Spleen (tissue), 11 donors: ENCODE measurements at regions not wholly inside any gene's neighbourhood (a gene's known extent, or its start where the extent isn't known, plus 50 kb on each side); places are given as distances from the start of the nearest gene placed in this dataset.
"Not testable (repeated sequence)": the region's sequence is repeated elsewhere in the genome, so short reads cannot be mapped to it uniquely, and the experiment has no call there.

Source experiments
- DNase-seq: peaks from one replicate; pipeline ENCODE4 v3.0.0-alpha.2; 2020
- H3K27ac ChIP-seq, 8 donors: fragments of 200-600 bp; sonication (generic) in 7 of 8; 1 replicate in 4 of 8; 2 replicates in 4 of 8; pipeline versions ENCODE4 v1.5.0 to v1.8.0; 2016 to 2021; ENCODE audit warnings: inconsistent platforms in 4 of 8, mild to moderate bottlenecking in 4 of 8, moderate library complexity in 1 of 8
- H3K27me3 ChIP-seq, 7 donors: fragments of 200-600 bp; sonication (generic) in 6 of 7; replicated peaks in 1 of 7; 1 replicate in 4 of 7; 2 replicates in 3 of 7; pipeline versions ENCODE4 v1.5.0 to v1.8.0; 2016 to 2021; ENCODE audit warnings: inconsistent platforms in 3 of 7, mild to moderate bottlenecking in 1 of 7
- H3K36me3 ChIP-seq, 6 donors: fragments of 200-600 bp; sonication (generic) in 5 of 6; 1 replicate in 4 of 6; 2 replicates in 2 of 6; pipeline versions ENCODE4 v1.5.0 to v1.8.0; 2016 to 2021; ENCODE audit warnings: inconsistent platforms in 2 of 6
- H3K4me1 ChIP-seq, 6 donors: fragments of 200-600 bp; sonication (generic) in 5 of 6; 1 replicate in 3 of 6; 2 replicates in 3 of 6; pipeline versions ENCODE4 v1.5.0 to v1.8.0; 2016 to 2021; ENCODE audit warnings: inconsistent platforms in 3 of 6
- H3K4me3 ChIP-seq, 8 donors: fragments of 200-600 bp; sonication (generic) in 7 of 8; 1 replicate in 4 of 8; 2 replicates in 4 of 8; pipeline versions ENCODE4 v1.5.0 to v1.8.0; 2016 to 2021; ENCODE audit warnings: inconsistent platforms in 4 of 8, mild to moderate bottlenecking in 4 of 8, moderate library complexity in 2 of 8
- H3K9me3 ChIP-seq, 8 donors: fragments of 200-600 bp; sonication (generic) in 7 of 8; 1 replicate in 4 of 8; 2 replicates in 4 of 8; pipeline versions ENCODE4 v1.5.0 to v1.8.0; 2016 to 2021; ENCODE audit warnings: inconsistent platforms in 4 of 8
- CTCF ChIP-seq, 11 experiments: fragments of 200-600 bp in 7 of 11; fragments of 450-650 bp in 4 of 11; sonication (generic) in 4 of 11; IDR thresholded peaks in 8 of 11; conservative IDR thresholded peaks in 3 of 11; 1 replicate in 7 of 11; 2 replicates in 4 of 11; pipeline versions ENCODE4 v1.4.0 to v1.8.0; 2016 to 2021; ENCODE audit warnings: antibody characterized with exemption in 11 of 11, inconsistent platforms in 4 of 11, mild to moderate bottlenecking in 1 of 11
- POLR2A ChIP-seq, 3 donors: fragments of 450-650 bp; IDR thresholded peaks; one replicate each; pipeline ENCODE4 v1.5.1; 2017; ENCODE audit warnings: antibody characterized with exemption in 3 of 3, mild to moderate bottlenecking in 1 of 3
- POLR2AphosphoS5 ChIP-seq, 3 donors: sonication (generic); formaldehyde crosslinking; IDR thresholded peaks; one replicate each; pipeline ENCODE4 v1.5.1; 2017; ENCODE audit warnings: antibody characterized with exemption in 3 of 3
- WGBS, 5 donors: extraction: QIAGEN DNeasy Blood & Tissue Kit in 3 of 5; methylation state at CpG; one replicate each; pipeline versions ENCODE4 v1.1.5 to v1.1.7; 2013 to 2018; 5-methylcytosine and 5-hydroxymethylcytosine counted together
- intact Hi-C: fragments of 100-400 bp; cut with DNase I; formaldehyde crosslinking; loops from one replicate; pipeline ENCODE4 v1.15.0; 2023; ENCODE audit warnings: low total_unique reads
- donor health status: healthy with polysubstance abuse.
- donor health status: DM: no; HTN: no; CAD: no; lungs with moderate emphysema.
- donor health status: DM: no; HTN: no; CAD: no.
- donor health status: Bipolar disorder and iron deficiency.
- donor health status: healthy.
- donor health status: DM: no; HTN: no; CAD: no.
- donor health status: DM: yes; HTN: yes; CAD: no.

- intact Hi-C loops = no loop called here
- H3K36me3 ChIP-seq = no peaks in the 10 kb centered on the region
- TF ChIP-seq POLR2AphosphoS5 (IDR thresholded peaks at IDR 0.05) (no peak), CTCF (IDR thresholded peaks at IDR 0.05 in 8 of 11, conservative IDR thresholded peaks at IDR 0.05 in 3 of 11) (no peak), POLR2A (IDR thresholded peaks at IDR 0.05) (no peak)
- no peak for DNase-seq
- H3K27me3 ChIP-seq = no peaks in the 10 kb centered on the region
- H3K27ac ChIP-seq = no peak overlapping the region
- peaks cover 0 to 4% (median 0%) of the 10 kb centered on the region in 8 donors for H3K9me3 ChIP-seq
- H3K4me1 ChIP-seq = no peaks in the 10 kb centered on the region
- WGBS, 5 donors = 71 to 94% (median 87%) methylated on average over 3 of the region's 3 CpGs
- H3K4me3 ChIP-seq = no peak overlapping the region
Observed at GRCh38 chr2:234898534-234899053, 53.2 kb upstream of the SH3BP4 start.

- H3K27me3 ChIP-seq, H3K9me3 ChIP-seq, intact Hi-C loops, H3K36me3 ChIP-seq, H3K4me1 ChIP-seq, DNase-seq: not testable (repeated sequence)
- H3K4me3 ChIP-seq = peak overlapping the region in 2 of 8 donors; percentile 26 to 49
- WGBS, 5 donors = 59 to 79% (median 70%) methylated on average over 24 to 32 of the region's 34 CpGs
- TF ChIP-seq POLR2AphosphoS5 (IDR thresholded peaks at IDR 0.05) = peak in 1 of 3 donors; percentile 43
- H3K27ac ChIP-seq = peak overlapping the region in 1 of 8 donors; percentile 18
Observed at GRCh38 chr2:234888442-234888841, 63.4 kb upstream of the SH3BP4 start.

- no peaks in the 10 kb centered on the region for H3K4me1 ChIP-seq
- no peak overlapping the region for H3K27ac ChIP-seq
- H3K4me3 ChIP-seq = no peak overlapping the region
- TF ChIP-seq POLR2A (IDR thresholded peaks at IDR 0.05) (no peak), POLR2AphosphoS5 (IDR thresholded peaks at IDR 0.05) (no peak), CTCF (IDR thresholded peaks at IDR 0.05 in 8 of 11, conservative IDR thresholded peaks at IDR 0.05 in 3 of 11) (no peak)
- H3K9me3 ChIP-seq = no peaks in the 10 kb centered on the region
- WGBS, 5 donors = 75 to 97% (median 90%) methylated on average over 3 of the region's 3 CpGs
- no peaks in the 10 kb centered on the region for H3K27me3 ChIP-seq
- DNase-seq = no peak
- H3K36me3 ChIP-seq = no peaks in the 10 kb centered on the region
- intact Hi-C loops = no loop called here
Observed at GRCh38 chr2:234887195-234887594, 64.6 kb upstream of the SH3BP4 start.

- H3K4me3 ChIP-seq = no peak overlapping the region
- no peak overlapping the region for H3K27ac ChIP-seq
- intact Hi-C loops = no loop called here
- no peaks in the 10 kb centered on the region for H3K4me1 ChIP-seq
- H3K9me3 ChIP-seq = no peaks in the 10 kb centered on the region
- WGBS, 5 donors = 77 to 85% (median 80%) methylated on average over 6 of the region's 6 CpGs
- no peak for DNase-seq
- TF ChIP-seq POLR2A (IDR thresholded peaks at IDR 0.05) (no peak), POLR2AphosphoS5 (IDR thresholded peaks at IDR 0.05) (no peak), CTCF (IDR thresholded peaks at IDR 0.05 in 8 of 11, conservative IDR thresholded peaks at IDR 0.05 in 3 of 11) (no peak)
- no peaks in the 10 kb centered on the region for H3K27me3 ChIP-seq
- no peaks in the 10 kb centered on the region for H3K36me3 ChIP-seq
Observed at GRCh38 chr2:234885886-234886285, 65.9 kb upstream of the SH3BP4 start.

GRCh38 chr2:234885118-234885517, 66.7 kb upstream of the SH3BP4 start:
- Histone ChIP-seq H3K36me3 (no peaks in the 10 kb centered on the region), H3K4me3 (no peak overlapping the region), H3K9me3 (no peaks in the 10 kb centered on the region), H3K4me1 (no peaks in the 10 kb centered on the region), H3K27me3 (no peaks in the 10 kb centered on the region), H3K27ac (no peak overlapping the region)
- intact Hi-C loops = no loop called here
- no peak for TF ChIP-seq POLR2A (IDR thresholded peaks at IDR 0.05)
- no peak for TF ChIP-seq CTCF (IDR thresholded peaks at IDR 0.05 in 8 of 11, conservative IDR thresholded peaks at IDR 0.05 in 3 of 11)
- TF ChIP-seq POLR2AphosphoS5 (IDR thresholded peaks at IDR 0.05) = no peak
- DNase-seq = no peak
- WGBS, 5 donors = 91 to 97% (median 93%) methylated on average over 7 of the region's 7 CpGs
